ENCODE measurements at regions not wholly inside any gene's neighbourhood (a gene's known extent, or its start where the extent isn't known, plus 50 kb on each side); places are given as distances from the start of the nearest gene placed in this dataset.

- no peak for TF ChIP-seq GTF2F1 (IDR thresholded peaks at IDR 0.05; ENCODE audit: low read length)
- TF ChIP-seq ZNF614 (CRISPR knock-in tag; IDR thresholded peaks at IDR 0.05; ENCODE audit: borderline replicate concordance): peak; percentile 82
- peak; percentile 85 for TF ChIP-seq RCOR2 (CRISPR knock-in tag; IDR thresholded peaks at IDR 0.05)
- TF ChIP-seq REPIN1 (CRISPR knock-in tag; IDR thresholded peaks at IDR 0.05; ENCODE audit: borderline replicate concordance, low read depth): no peak
- no peak for TF ChIP-seq ARHGAP35 (CRISPR knock-in tag; IDR thresholded peaks at IDR 0.05; ENCODE audit: borderline replicate concordance)
- TF ChIP-seq HDAC2 (CRISPR knock-in tag; IDR thresholded peaks at IDR 0.05): peak; percentile 85
- TF ChIP-seq CCAR2 (optimal IDR thresholded peaks at IDR 0.05; ENCODE audit: low read depth, low read length): peak; percentile 40
- TF ChIP-seq ZMYM2 (CRISPR knock-in tag; IDR thresholded peaks at IDR 0.05): 0 out of 2 replicates have a peak, but pooled peaks have one; percentile 27
- TF ChIP-seq ZNF20 (CRISPR knock-in tag; IDR thresholded peaks at IDR 0.05): no peak
- TF ChIP-seq SIX4 (CRISPR knock-in tag; IDR thresholded peaks at IDR 0.05): 0 out of 2 replicates have a peak, but pooled peaks have one; percentile 18
- no peak for TF ChIP-seq CHCHD3 (CRISPR knock-in tag; IDR thresholded peaks at IDR 0.05)
- no peak for TF ChIP-seq KDM5A (IDR thresholded peaks at IDR 0.05; ENCODE audit: borderline replicate concordance, low read length)
- peak; percentile 60; the same call in 1 of the 2 replicates for TF ChIP-seq ZNF747 (CRISPR knock-in tag; IDR thresholded peaks at IDR 0.05; ENCODE audit: borderline replicate concordance)
- no peak; the same call in 1 of the 2 replicates for TF ChIP-seq JUNB (CRISPR knock-in tag; IDR thresholded peaks at IDR 0.05; ENCODE audit: borderline replicate concordance)
- no peak for TF ChIP-seq AHR (CRISPR knock-in tag; IDR thresholded peaks at IDR 0.05)
- peak; percentile 82 for TF ChIP-seq ZGPAT (CRISPR knock-in tag; IDR thresholded peaks at IDR 0.05)
- peak; percentile 59; the same call in 1 of the 2 replicates for TF ChIP-seq BCL3 (CRISPR knock-in tag; IDR thresholded peaks at IDR 0.05)
- peak; percentile 37; the same call in 1 of the 2 replicates for TF ChIP-seq KDM6A (CRISPR knock-in tag; IDR thresholded peaks at IDR 0.05; ENCODE audit: low read depth)
- no peak for TF ChIP-seq ZFP82 (CRISPR knock-in tag; IDR thresholded peaks at IDR 0.05; ENCODE audit: borderline replicate concordance)
- no peak for TF ChIP-seq NFKBIZ (CRISPR knock-in tag; IDR thresholded peaks at IDR 0.05)
- TF ChIP-seq ZNF280D (CRISPR knock-in tag; IDR thresholded peaks at IDR 0.05): no peak; the same call in 1 of the 2 replicates
- TF ChIP-seq PCBP1 (IDR thresholded peaks at IDR 0.05; ENCODE audit: borderline replicate concordance, low read depth, low read length): no peak
- TF ChIP-seq NCOA1 (CRISPR knock-in tag; IDR thresholded peaks at IDR 0.05): no peak
- peak; percentile 78 for TF ChIP-seq FOXJ3 (CRISPR knock-in tag; IDR thresholded peaks at IDR 0.05; ENCODE audit: borderline replicate concordance)
- peak; percentile 89; the same call in 1 of the 2 replicates for TF ChIP-seq ZNF615 (CRISPR knock-in tag; IDR thresholded peaks at IDR 0.05; ENCODE audit: borderline replicate concordance)
- TF ChIP-seq HOXA3 (CRISPR knock-in tag; IDR thresholded peaks at IDR 0.05): peak; percentile 36; the same call in 1 of the 2 replicates
Observed at GRCh38 chr2:48205137-48205798, 109.2 kb upstream of the FOXN2 start (continued).
